ENCODE measurements at regions not wholly inside any gene's neighbourhood (a gene's known extent, or its start where the extent isn't known, plus 50 kb on each side); places are given as distances from the start of the nearest gene placed in this dataset.

GRCh38 chr14:25274529-25274928 is 224.6 kb upstream of the STXBP6 start:
- no CpG with 5 or more reads among the region's 2 CpGs for WGBS
- Histone ChIP-seq H3K9ac (ENCODE audit: low read length) (no peak overlapping the region), H2BK5ac (ENCODE audit: low read depth, low read length, poor library complexity, severe bottlenecking) (no peak overlapping the region)

GRCh38 chr14:25267186-25267585 is 217.2 kb upstream of the STXBP6 start:
- H3K4me2 ChIP-seq (ENCODE audit: low read length, poor library complexity, severe bottlenecking) = no peak overlapping the region
- no peak overlapping the region for H3K18ac ChIP-seq (ENCODE audit: low read depth in 1 of 2, low read length in 2 of 2)
- H2BK15ac ChIP-seq (ENCODE audit: low read depth, poor library complexity, severe bottlenecking) = no peak overlapping the region
- H3K4ac ChIP-seq (ENCODE audit: low read depth in 1 of 2, low read length in 2 of 2) = no peak overlapping the region
- no peaks in the 10 kb centered on the region for H3K36me3 ChIP-seq (ENCODE audit: control insufficient read depth in 1 of 2, insufficient read depth in 2 of 2, low read depth in 1 of 2, low read length in 2 of 2)
- no peak overlapping the region for H3K9ac ChIP-seq (ENCODE audit: low read length)
- H3K27me3 ChIP-seq (ENCODE audit: control insufficient read depth in 1 of 2, insufficient read depth in 1 of 2, low read length in 2 of 2) = no peaks in the 10 kb centered on the region
- H2AFZ ChIP-seq (ENCODE audit: low read depth, low read length) = no peak overlapping the region
- WGBS = 87% methylated on average over 14 of the region's 16 CpGs
- no peak overlapping the region for H3K4me3 ChIP-seq (ENCODE audit: insufficient read depth in 1 of 2, low read depth in 1 of 2, low read length in 2 of 2)
- H3K27ac ChIP-seq (ENCODE audit: low read length, poor library complexity, severe bottlenecking) = no peak overlapping the region
- no peak overlapping the region for H2BK5ac ChIP-seq (ENCODE audit: low read depth, low read length, poor library complexity, severe bottlenecking)
- no peak overlapping the region for H3K14ac ChIP-seq (ENCODE audit: low read length in 2 of 2)
- H3K9me3 ChIP-seq (ENCODE audit: control insufficient read depth, low read length) = no peaks in the 10 kb centered on the region
- H3K4me1 ChIP-seq (ENCODE audit: control insufficient read depth, insufficient read depth, low read depth, low read length) = no peaks in the 10 kb centered on the region
- no peak overlapping the region for H2BK120ac ChIP-seq (ENCODE audit: low read depth, low read length)
- H4K8ac ChIP-seq (ENCODE audit: low read length) = no peak overlapping the region
- H2AK5ac ChIP-seq (ENCODE audit: low read length, severe bottlenecking) = no peak overlapping the region
- no peaks in the 10 kb centered on the region for H3K79me1 ChIP-seq (replicated peaks; ENCODE audit: low read length, poor library complexity, severe bottlenecking)
- no peak overlapping the region for H3K23ac ChIP-seq (ENCODE audit: low read length in 2 of 2)
- H4K91ac ChIP-seq (ENCODE audit: low read length) = no peak overlapping the region
- H2BK12ac ChIP-seq (ENCODE audit: low read length in 2 of 2) = no peak overlapping the region
- no peak for DNase-seq

More at GRCh38 chr14:25274529-25274928, 224.6 kb upstream of the STXBP6 start:
- Histone ChIP-seq H3K18ac (ENCODE audit: low read depth in 1 of 2, low read length in 2 of 2) (no peak overlapping the region), H3K27ac (ENCODE audit: low read length, poor library complexity, severe bottlenecking) (no peak overlapping the region), H3K4me2 (ENCODE audit: low read length, poor library complexity, severe bottlenecking) (no peak overlapping the region), H3K4me3 (ENCODE audit: insufficient read depth in 1 of 2, low read depth in 1 of 2, low read length in 2 of 2) (no peak overlapping the region), H3K79me1 (replicated peaks; ENCODE audit: low read length, poor library complexity, severe bottlenecking) (no peaks in the 10 kb centered on the region), H3K27me3 (ENCODE audit: control insufficient read depth in 1 of 2, insufficient read depth in 1 of 2, low read length in 2 of 2) (no peaks in the 10 kb centered on the region), H3K14ac (ENCODE audit: low read length in 2 of 2) (no peak overlapping the region), H2AK5ac (ENCODE audit: low read length, severe bottlenecking) (no peak overlapping the region), H3K36me3 (ENCODE audit: control insufficient read depth in 1 of 2, insufficient read depth in 2 of 2, low read depth in 1 of 2, low read length in 2 of 2) (no peaks in the 10 kb centered on the region), H3K9me3 (ENCODE audit: control insufficient read depth, low read length) (no peaks in the 10 kb centered on the region), H3K4me1 (ENCODE audit: control insufficient read depth, insufficient read depth, low read depth, low read length) (no peaks in the 10 kb centered on the region), H4K8ac (ENCODE audit: low read length) (no peak overlapping the region), H3K4ac (ENCODE audit: low read depth in 1 of 2, low read length in 2 of 2) (no peak overlapping the region), H4K91ac (ENCODE audit: low read length) (no peak overlapping the region), H2BK12ac (ENCODE audit: low read length in 2 of 2) (no peak overlapping the region), H2BK15ac (ENCODE audit: low read depth, poor library complexity, severe bottlenecking) (no peak overlapping the region), H2AFZ (ENCODE audit: low read depth, low read length) (no peak overlapping the region), H2BK120ac (ENCODE audit: low read depth, low read length) (no peak overlapping the region), H3K23ac (ENCODE audit: low read length in 2 of 2) (no peak overlapping the region)
- DNase-seq = no peak

GRCh38 chr14:25259470-25259869 is 209.5 kb upstream of the STXBP6 start:
- no peak overlapping the region for H3K4me3 ChIP-seq (ENCODE audit: insufficient read depth in 1 of 2, low read depth in 1 of 2, low read length in 2 of 2)
- no peak overlapping the region for H3K27ac ChIP-seq (ENCODE audit: low read length, poor library complexity, severe bottlenecking)
- H3K27me3 ChIP-seq (ENCODE audit: control insufficient read depth in 1 of 2, insufficient read depth in 1 of 2, low read length in 2 of 2) = no peaks in the 10 kb centered on the region
- H3K23ac ChIP-seq (ENCODE audit: low read length in 2 of 2) = no peak overlapping the region
- no peaks in the 10 kb centered on the region for H3K79me1 ChIP-seq (replicated peaks; ENCODE audit: low read length, poor library complexity, severe bottlenecking)
- no peak overlapping the region for H2BK15ac ChIP-seq (ENCODE audit: low read depth, poor library complexity, severe bottlenecking)
- no peak overlapping the region for H3K4me2 ChIP-seq (ENCODE audit: low read length, poor library complexity, severe bottlenecking)
- H3K9ac ChIP-seq (ENCODE audit: low read length) = no peak overlapping the region
- no peak overlapping the region for H2BK5ac ChIP-seq (ENCODE audit: low read depth, low read length, poor library complexity, severe bottlenecking)
- no peak overlapping the region for H2BK120ac ChIP-seq (ENCODE audit: low read depth, low read length)
- no peak overlapping the region for H2AK5ac ChIP-seq (ENCODE audit: low read length, severe bottlenecking)
- no peak overlapping the region for H3K18ac ChIP-seq (ENCODE audit: low read depth in 1 of 2, low read length in 2 of 2)
- H3K9me3 ChIP-seq (ENCODE audit: control insufficient read depth, low read length) = no peaks in the 10 kb centered on the region
- no peak for DNase-seq
- no peak overlapping the region for H4K8ac ChIP-seq (ENCODE audit: low read length)
- H3K4me1 ChIP-seq (ENCODE audit: control insufficient read depth, insufficient read depth, low read depth, low read length) = no peaks in the 10 kb centered on the region
- H3K14ac ChIP-seq (ENCODE audit: low read length in 2 of 2) = no peak overlapping the region
- H3K4ac ChIP-seq (ENCODE audit: low read depth in 1 of 2, low read length in 2 of 2) = no peak overlapping the region
- 32% methylated on average over 1 of the region's 1 CpG for WGBS
- no peak overlapping the region for H2AFZ ChIP-seq (ENCODE audit: low read depth, low read length)
- no peak overlapping the region for H2BK12ac ChIP-seq (ENCODE audit: low read length in 2 of 2)
- no peak overlapping the region for H4K91ac ChIP-seq (ENCODE audit: low read length)
- no peaks in the 10 kb centered on the region for H3K36me3 ChIP-seq (ENCODE audit: control insufficient read depth in 1 of 2, insufficient read depth in 2 of 2, low read depth in 1 of 2, low read length in 2 of 2)

- Histone ChIP-seq H2BK120ac (ENCODE audit: low read depth, low read length) (no peak overlapping the region), H3K79me1 (replicated peaks; ENCODE audit: low read length, poor library complexity, severe bottlenecking) (no peaks in the 10 kb centered on the region), H3K18ac (ENCODE audit: low read depth in 1 of 2, low read length in 2 of 2) (no peak overlapping the region), H2BK15ac (ENCODE audit: low read depth, poor library complexity, severe bottlenecking) (no peak overlapping the region), H3K4me1 (ENCODE audit: control insufficient read depth, insufficient read depth, low read depth, low read length) (no peaks in the 10 kb centered on the region), H3K9me3 (ENCODE audit: control insufficient read depth, low read length) (no peaks in the 10 kb centered on the region), H2BK12ac (ENCODE audit: low read length in 2 of 2) (no peak overlapping the region), H2AK5ac (ENCODE audit: low read length, severe bottlenecking) (no peak overlapping the region), H3K27ac (ENCODE audit: low read length, poor library complexity, severe bottlenecking) (no peak overlapping the region), H3K4me2 (ENCODE audit: low read length, poor library complexity, severe bottlenecking) (no peak overlapping the region), H2AFZ (ENCODE audit: low read depth, low read length) (no peak overlapping the region), H3K36me3 (ENCODE audit: control insufficient read depth in 1 of 2, insufficient read depth in 2 of 2, low read depth in 1 of 2, low read length in 2 of 2) (no peaks in the 10 kb centered on the region), H3K9ac (ENCODE audit: low read length) (no peak overlapping the region), H2BK5ac (ENCODE audit: low read depth, low read length, poor library complexity, severe bottlenecking) (no peak overlapping the region), H4K91ac (ENCODE audit: low read length) (no peak overlapping the region), H3K14ac (ENCODE audit: low read length in 2 of 2) (no peak overlapping the region), H3K4me3 (ENCODE audit: insufficient read depth in 1 of 2, low read depth in 1 of 2, low read length in 2 of 2) (no peak overlapping the region), H3K27me3 (ENCODE audit: control insufficient read depth in 1 of 2, insufficient read depth in 1 of 2, low read length in 2 of 2) (no peaks in the 10 kb centered on the region), H4K8ac (ENCODE audit: low read length) (no peak overlapping the region), H3K23ac (ENCODE audit: low read length in 2 of 2) (no peak overlapping the region), H3K4ac (ENCODE audit: low read depth in 1 of 2, low read length in 2 of 2) (no peak overlapping the region)
- no peak for DNase-seq
- WGBS = 83% methylated on average over 11 of the region's 11 CpGs
Measured at GRCh38 chr14:25252793-25253192, 202.8 kb upstream of the STXBP6 start.

Data from mesenchymal stem cell (in vitro differentiated cells and primary cell).